GM12891 (cell line): ENCODE measurements at regions not wholly inside any gene's neighbourhood (a gene's known extent, or its start where the extent isn't known, plus 50 kb on each side); places are given as distances from the start of the nearest gene placed in this dataset.

Experiments used
- POLR2A ChIP-seq: IDR thresholded peaks from 2 replicates; pipeline ENCODE4 v1.6.1; 2011; ENCODE audit warnings: low read depth, low read length, control low read depth
- POLR2AphosphoS5 ChIP-seq: IDR thresholded peaks from 2 replicates; pipeline ENCODE4 v1.6.1; 2011; ENCODE audit warnings: low read depth, low read length, control low read depth
- POU2F2 ChIP-seq: IDR thresholded peaks from 2 replicates; pipeline ENCODE4 v1.6.1; 2011; ENCODE audit warnings: low read depth, mild to moderate bottlenecking, control low read depth, low read length, moderate library complexity
- TAF1 ChIP-seq: IDR thresholded peaks from 2 replicates; pipeline ENCODE4 v1.6.1; 2011; ENCODE audit warnings: low read depth, low read length, control low read depth

GRCh38 chr2:71933467-71934319 lies 214.0 kb downstream of the CYP26B1 start:
- no peak for TF ChIP-seq TAF1
- no peak for TF ChIP-seq POLR2AphosphoS5
- no peak for TF ChIP-seq POLR2A
- TF ChIP-seq POU2F2: no peak
